Activated naive CD4-positive, alpha-beta T cell treated with anti-CD3 and anti-CD28 coated beads, Interleukin-2, amount 50 U/mL, for 16 hours (primary cell): ENCODE measurements at regions not wholly inside any gene's neighbourhood (a gene's known extent, or its start where the extent isn't known, plus 50 kb on each side); places are given as distances from the start of the nearest gene placed in this dataset.

ENCODE experiments used
- DNase-seq: peaks from one replicate; pipeline ENCODE4 v3.0.0-alpha.2; 2020

DNA sequence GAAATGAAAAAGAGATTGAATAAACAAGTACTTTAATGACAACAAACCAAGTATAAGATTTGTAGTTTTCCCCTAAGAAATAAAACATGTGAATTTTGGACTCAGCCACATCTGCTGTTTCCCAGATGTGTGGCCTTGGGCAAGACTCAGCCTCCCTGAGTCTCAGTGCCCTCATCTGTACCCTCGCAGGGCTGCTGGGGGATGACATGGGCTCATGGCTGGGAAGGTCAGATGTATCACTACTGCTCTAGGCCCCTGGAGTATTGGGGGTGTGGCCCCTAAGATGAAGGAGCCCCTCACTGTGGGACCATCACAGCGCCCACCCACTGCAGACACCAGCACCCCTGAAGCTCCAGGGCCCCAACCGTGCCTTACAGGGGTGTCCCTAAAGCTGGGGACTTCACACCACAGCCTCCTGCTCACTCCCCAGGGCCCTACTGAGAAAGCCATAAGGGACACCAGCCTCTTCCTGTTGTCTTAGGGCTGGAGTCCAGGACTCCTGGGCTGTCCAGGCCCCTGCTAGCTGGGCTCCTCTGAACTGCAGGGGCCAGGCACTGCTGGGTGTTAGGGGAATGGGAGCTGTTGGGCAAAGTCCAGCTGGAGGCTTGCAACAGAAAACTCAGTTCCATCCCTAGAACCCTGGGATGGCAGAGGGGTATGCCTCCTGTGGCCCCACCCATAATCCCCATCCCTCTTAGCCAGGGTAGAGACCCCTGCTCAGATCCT is 104.0 kb upstream of the WNT4 start:
- DNase-seq, result no peak

DNA sequence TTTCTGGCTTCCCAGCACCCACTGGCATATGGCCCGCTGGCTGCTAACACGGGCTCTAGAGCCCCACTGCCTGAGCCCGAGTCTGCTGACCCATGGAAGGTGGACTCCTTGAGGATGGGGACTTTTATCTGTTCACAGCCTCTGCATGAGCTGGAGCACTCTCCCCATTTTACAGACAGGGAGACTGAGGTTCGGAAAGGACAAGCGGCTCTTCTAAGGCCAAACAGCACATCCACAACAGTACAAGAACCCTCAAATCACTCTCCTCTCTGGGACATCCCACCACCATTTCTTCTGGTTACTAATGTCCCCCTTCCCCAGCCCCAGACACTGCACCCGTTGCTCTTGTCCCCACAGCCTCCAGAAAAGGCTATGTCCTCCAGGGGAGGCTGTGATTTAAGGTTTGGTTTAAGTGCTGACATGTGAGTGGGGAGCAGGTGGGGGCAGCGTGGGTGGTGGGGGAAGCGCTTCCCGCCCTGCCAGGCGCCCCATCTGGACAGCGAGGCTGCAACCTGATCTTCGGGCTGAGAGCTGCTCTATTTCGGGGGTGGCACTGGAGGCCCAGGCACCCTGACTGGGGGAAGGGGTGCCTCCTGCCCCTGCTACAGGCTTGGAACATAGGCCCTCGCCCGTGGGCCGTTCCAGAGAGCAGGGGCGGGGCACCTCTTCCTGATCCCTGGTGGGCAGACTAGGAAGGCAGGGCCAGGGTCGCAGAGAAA is 104.8 kb upstream of the WNT4 start:
- no peak for DNase-seq

DNA sequence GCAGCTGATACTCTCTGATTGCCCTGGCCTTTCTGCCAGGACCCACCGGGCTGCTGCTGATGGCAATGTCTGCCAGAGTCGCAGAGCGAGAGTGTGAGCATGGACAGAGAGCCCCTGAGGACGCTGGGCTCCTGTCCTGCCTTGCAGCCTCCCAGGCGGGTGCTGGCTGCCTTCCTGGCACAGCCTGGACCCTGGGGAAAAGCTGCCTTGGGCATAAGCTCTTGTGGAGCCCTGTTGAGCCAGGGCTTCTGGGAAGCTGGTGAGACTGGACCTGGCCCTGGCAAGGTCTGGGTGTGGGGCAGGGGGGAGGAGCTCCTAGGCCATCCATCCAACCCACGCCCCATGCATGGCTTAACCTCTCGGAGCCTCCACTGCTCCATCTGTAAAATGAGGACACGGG is 105.8 kb upstream of the WNT4 start:
- DNase-seq, result no peak

- DNase-seq, result no peak
These were observed 107.2 kb upstream of the WNT4 start for GRCh38 chr1:22249928-22250680.

DNA sequence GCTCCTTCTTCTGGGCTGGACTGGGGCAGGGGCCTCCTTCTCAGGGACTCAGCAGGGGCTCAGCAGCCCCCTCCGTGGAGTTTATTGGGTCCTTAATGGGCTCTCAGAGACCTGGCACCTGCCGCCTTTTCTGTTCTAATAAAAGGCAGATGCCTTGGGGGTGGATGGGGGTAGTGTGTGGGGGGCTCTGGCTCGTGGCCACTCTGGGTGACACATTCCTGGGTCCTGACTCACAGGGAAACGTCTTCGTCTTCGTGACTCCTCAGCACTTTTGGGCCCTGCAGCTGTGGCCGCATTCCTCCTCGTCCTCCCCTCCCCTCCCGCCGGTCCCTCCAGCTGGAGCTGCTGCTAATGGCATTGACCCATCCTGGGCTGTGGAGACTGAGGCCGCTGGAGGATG is 107.8 kb upstream of the WNT4 start:
- no peak for DNase-seq

- DNase-seq, result no peak
These were observed 109.4 kb upstream of the WNT4 start for GRCh38 chr1:22252251-22252650.

GRCh38 chr1:22253012-22253790 is 110.3 kb upstream of the WNT4 start:
- DNase-seq, result no peak

DNA sequence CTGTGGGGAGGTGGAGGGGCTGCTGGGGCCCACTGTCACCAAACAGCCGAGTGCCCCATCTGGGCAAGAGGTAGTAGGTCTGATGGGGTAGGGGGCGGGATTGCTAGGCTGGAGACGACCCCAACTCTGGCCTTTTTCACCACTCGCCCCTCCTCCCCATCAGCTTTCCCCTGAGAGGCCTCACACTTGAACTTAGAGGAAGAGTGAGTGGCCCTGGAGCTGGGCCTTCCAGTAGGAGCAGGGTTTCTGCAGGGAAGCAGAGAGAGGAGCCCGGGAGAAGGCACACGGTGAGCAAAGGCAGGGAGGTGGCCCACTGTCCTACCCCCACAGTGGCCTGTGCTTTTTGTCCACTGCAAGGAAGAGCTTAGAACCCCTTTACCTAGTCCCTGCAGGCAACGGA is 111.9 kb upstream of the WNT4 start:
- DNase-seq, result no peak

- no peak for DNase-seq
These were observed 112.7 kb upstream of the WNT4 start for GRCh38 chr1:22255341-22256212.

DNA sequence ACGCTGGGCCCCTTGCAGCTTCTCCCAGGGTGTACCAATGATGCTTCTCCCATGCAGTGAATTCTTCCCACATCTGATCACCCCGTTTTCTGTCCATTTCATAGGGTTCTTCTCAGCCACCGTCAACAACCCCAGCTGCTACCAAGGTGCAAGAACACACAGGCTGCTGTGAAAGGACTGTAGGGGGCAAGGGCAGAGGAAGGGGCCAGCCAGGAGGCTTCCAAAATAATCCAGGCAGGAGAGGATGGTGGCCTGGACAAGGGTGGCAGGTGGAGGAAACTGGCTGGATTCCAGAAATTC is 113.3 kb upstream of the WNT4 start:
- no peak for DNase-seq

- DNase-seq, result no peak
These were observed 114.7 kb upstream of the WNT4 start for GRCh38 chr1:22257290-22258275.

DNA sequence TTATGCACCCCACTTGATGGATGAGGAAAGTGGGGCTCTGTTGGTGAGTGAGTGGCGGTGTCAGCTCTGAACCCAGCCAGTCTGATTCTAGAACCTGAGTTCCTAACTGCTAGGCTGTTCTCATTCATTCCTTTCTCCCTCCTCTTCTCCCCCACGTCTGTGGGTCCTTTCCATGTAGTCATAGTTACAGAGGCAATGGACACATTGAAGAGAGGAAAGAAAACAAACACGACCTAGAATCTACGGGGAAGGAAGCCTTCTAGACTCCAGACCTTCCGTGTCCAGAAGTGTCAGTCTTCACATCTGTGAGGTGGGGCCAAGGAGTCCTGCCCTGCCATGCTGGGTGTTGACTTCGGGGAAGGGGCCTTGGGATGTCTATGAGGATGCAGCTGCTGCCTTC is 115.8 kb upstream of the WNT4 start:
- no peak for DNase-seq

DNA sequence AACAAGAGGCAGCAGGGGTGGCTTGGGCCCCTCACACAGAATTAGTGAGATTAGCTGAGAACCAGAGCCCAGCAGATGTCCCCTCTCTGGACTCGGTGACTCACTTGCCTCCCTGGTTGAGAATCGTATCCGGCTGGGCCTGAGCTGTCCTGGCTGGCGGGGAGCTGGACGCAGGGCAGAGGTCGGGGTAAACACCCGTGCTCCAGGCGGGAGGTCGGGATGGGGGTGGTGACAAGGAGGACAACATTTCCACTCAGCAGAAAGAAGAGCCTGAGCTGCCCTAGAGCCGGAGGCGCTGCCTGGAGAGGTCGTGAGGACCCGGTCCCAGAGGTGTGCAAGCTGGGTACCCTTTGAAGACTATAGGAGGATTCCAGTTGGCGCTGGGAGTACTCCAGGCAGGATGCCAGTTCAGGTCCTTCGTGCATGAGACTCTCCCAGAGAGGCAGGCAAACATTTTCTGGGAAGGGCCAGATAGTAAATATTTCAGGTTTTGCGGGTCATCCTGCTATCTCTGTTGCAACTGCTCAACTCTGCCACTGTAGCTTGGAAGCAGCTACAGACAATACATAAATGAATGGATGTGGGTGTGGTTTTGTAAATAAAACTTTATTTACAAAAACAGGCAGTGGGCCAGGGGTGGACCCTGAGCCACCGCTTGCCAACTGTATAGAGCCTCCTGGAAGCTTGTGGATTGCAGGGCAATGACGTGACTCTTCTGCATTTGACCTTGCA is 116.8 kb upstream of the WNT4 start:
- DNase-seq, result no peak

- no peak for DNase-seq
These were observed 118.0 kb upstream of the WNT4 start for GRCh38 chr1:22260860-22261432.

DNA sequence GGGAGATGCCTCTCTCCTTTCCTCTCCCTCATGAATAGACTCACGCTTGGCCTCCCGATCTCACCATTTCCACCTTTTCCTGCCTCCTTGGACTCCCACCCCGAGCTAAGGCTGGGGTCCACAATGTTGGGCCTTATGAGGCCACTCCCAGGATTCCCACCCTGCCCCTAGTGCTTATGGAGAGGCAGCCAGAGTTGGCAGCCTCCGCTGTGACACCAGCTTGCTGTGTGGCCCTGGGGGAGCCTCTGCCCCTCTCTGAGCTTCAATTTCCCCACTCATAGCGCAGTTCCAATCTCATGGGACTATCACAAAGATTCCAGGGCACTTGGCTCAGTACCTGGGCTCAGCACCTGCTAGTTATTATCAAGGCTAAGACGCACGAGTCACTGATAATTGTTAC is 118.7 kb upstream of the WNT4 start:
- DNase-seq, result no peak

- no peak for DNase-seq
These were observed 119.7 kb upstream of the WNT4 start for GRCh38 chr1:22262583-22262982.

DNA sequence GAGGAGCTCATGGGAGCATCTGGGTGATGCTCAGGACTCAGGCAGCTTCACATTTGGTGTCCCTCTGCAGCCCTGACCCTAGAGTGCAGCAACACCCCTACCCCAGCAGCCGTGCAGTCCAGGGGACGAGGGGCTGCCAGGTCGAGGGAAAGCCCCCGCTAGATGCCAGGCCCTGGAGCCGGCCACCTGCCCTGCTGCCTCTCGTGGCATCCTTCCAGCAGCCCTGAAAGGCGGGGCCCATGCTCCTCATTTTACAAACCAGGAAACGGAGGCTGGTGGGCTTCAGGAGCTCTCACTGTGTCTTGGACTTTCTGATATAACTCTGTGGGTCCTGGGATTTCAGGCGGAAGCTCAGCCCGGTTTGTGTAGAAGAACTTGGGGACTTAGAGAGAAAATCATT is 120.5 kb upstream of the WNT4 start:
- DNase-seq, result no peak

- no peak for DNase-seq
These were observed 121.8 kb upstream of the WNT4 start for GRCh38 chr1:22264464-22265341.

DNA sequence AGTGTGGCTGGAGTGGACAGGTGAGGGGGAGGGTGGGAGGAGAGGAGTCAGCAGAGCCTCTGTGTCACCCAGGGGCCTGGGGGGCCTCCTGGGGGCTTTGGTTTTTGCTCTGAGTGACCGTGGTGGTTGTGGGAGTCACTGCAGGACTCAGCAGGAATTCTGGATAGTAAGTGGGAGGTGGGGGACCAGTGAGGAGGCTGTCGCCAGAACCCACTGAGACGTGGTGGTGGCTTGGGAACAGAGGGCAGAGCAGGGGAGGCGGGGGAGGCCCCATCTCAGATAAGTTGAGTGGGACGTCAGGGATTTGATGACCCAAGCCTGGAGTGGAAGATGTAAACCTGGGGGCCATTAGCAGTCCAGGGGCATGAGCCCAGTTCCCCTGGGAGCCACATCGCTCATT is 123.2 kb upstream of the WNT4 start:
- no peak for DNase-seq
